ENCODE measurements at regions not wholly inside any gene's neighbourhood (a gene's known extent, or its start where the extent isn't known, plus 50 kb on each side); places are given as distances from the start of the nearest gene placed in this dataset.

DNA sequence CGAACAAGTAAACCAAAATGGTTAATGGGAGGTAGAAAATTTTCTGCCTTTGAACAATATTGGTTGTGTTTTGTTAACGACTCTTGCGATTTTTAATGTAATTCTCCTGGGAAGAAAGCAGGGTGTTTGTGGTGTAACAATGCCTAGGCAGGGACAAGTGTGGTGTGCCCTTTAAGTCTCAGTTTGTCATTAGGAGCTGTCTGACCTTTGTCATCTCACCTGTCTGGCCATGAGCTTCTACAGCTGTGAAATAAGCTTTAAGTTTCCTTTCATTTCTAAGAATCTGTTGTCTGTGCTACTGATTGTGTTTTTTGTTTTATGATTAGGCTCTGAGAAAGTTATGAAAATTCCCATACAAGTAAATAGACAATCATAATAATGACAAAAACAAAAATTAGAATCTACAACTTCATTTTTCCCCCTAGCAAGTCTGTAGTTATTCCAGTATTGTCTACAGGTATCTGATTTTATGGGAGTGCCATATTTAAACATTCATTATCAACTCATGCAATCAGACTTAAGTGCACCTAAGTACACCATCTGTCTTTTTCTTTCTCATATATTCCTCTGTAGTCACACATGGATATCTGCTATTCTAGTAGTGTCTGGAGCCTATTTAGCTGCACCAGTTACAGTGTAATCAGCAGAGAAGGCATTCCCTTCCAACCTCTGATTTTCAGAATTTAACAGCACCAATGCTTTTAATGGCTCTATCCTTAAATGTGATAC is 203.5 kb downstream of the PPARGC1A start:
- Histone ChIP-seq H3K36me3 (no peaks in the 10 kb centered on the region), H3K27me3 (no peaks in the 10 kb centered on the region), H3K4me3 (no peak overlapping the region), H3K9me3 (no peaks in the 10 kb centered on the region)
- DNase-seq = no peak

DNA sequence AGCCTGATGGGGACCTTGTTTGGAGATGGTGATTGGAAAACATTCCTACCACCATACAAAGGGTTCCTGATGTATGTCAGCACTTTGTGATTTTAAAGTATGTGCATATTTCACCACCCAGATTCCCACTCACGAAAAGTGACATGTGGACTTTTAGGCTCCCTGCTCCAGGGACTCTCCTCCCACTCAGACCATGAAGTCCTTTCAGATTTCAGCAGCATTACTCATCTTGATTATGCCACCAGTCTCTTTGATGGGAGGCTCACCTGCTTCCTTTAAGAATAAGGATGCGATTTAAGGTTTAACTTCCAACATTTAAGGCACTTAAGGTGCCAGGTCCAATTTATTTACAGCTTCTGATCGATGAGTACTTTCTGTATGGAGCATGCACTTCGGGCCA is 204.4 kb downstream of the PPARGC1A start:
- no peak overlapping the region for H3K4me3 ChIP-seq
- H3K27me3 ChIP-seq = no peaks in the 10 kb centered on the region
- H3K36me3 ChIP-seq = no peaks in the 10 kb centered on the region
- DNase-seq = no peak
- no peaks in the 10 kb centered on the region for H3K9me3 ChIP-seq

DNA sequence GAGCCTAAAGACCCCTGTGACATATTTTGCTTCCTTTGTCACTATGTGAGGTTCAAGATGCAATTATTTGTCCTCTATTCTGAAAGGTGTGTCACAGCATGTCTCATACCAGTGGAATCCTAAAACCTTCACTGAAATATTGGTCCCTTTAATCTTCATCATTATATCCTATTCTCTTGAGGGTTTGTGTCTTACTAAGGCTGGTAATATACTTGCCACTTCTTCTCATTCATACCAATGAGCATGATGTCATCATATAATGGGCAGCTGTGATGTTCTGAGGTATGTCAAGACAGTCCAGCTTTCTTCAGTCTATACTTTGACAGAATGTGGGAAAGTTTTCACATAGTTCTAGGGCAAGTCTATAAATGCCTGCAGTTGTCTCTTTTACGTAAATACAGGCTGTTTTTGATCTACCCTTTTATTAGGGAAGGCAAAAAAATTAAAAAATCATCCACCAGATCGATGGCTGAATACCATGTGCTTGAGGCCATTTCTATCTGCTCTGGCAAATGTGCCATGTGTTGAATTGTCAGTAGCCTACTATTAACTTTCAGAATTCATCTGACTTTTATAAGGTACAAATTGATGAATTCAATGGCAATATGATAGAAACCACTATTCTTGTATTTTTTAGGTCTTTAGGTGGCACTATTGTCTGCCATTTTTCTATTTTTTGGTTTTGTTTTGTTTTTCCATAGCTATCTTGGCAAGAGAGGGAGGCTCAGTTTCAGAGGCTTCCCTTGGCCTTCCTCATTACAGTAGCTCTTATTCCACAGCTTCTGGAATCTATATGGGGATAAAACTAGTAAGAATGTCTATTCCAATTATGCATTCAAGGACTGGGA is 209.0 kb downstream of the PPARGC1A start:
- DNase-seq = no peak
- Histone ChIP-seq H3K4me3 (no peak overlapping the region), H3K36me3 (no peaks in the 10 kb centered on the region), H3K9me3 (no peaks in the 10 kb centered on the region), H3K27me3 (no peaks in the 10 kb centered on the region)

DNA sequence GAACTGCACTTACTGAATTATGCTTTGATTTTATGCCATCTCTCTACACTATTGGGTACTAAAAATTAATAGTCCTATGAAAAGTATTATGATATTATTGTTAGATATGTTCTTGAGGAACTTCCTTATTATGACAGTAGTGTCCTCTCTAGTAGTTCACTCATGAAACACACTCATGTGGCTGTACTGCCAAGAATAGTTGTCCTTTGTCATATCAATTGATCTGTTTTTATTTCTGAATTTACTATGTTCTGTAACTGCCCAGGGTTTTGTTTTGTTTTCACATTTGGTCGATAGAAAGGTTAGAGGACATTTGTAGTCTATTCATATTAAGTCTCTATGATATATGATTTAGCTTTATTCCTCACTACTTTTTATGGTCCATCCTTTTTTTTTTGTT is 215.2 kb downstream of the PPARGC1A start:
- no peaks in the 10 kb centered on the region for H3K27me3 ChIP-seq
- H3K4me3 ChIP-seq = no peak overlapping the region
- no peak for DNase-seq
- no peaks in the 10 kb centered on the region for H3K9me3 ChIP-seq
- H3K36me3 ChIP-seq = no peaks in the 10 kb centered on the region

DNA sequence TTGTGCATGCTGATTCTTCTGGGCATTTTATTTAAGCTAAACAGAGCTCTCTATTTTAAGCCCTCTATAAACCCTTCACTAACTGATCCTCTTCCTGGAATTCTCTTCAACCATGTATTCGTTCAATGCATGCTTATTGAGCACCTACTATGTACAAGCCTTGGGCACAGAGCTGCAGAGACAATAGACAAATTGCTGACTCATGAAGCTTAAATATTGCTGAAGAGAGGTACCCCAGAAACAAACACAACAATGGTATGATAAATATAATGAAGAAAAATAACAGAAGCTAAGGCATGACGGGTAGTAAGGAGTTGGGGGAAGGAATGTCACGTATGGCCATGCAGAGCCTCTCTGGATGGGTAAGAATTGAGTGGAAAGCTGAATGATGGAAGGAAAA is 222.2 kb downstream of the PPARGC1A start:
- H3K4me3 ChIP-seq = no peak overlapping the region
- H3K27me3 ChIP-seq = no peaks in the 10 kb centered on the region
- no peak for DNase-seq
- H3K36me3 ChIP-seq = no peaks in the 10 kb centered on the region
- H3K9me3 ChIP-seq = no peaks in the 10 kb centered on the region

DNA sequence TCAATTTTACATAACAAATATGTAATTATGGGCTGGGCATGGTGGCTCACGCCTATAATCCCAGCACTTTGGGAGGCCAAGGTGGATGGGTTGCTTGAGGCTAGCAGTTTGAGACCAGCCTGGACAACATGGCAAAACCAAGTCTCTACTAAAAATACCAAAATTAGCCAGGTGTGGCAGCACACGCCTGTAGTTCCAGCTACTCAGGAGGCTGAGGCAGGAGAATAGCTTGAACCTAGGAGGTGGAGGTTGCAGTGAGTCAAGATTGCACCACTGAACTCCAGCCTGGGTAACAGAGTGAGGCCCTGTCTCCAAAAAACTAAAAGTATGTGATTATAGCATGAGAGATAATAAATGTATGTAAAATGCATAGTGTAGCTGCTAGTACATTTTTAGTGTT is 229.0 kb downstream of the PPARGC1A start:
- DNase-seq = no peak
- Histone ChIP-seq H3K36me3 (no peaks in the 10 kb centered on the region), H3K4me3 (no peak overlapping the region), H3K9me3 (no peaks in the 10 kb centered on the region), H3K27me3 (no peaks in the 10 kb centered on the region)

DNA sequence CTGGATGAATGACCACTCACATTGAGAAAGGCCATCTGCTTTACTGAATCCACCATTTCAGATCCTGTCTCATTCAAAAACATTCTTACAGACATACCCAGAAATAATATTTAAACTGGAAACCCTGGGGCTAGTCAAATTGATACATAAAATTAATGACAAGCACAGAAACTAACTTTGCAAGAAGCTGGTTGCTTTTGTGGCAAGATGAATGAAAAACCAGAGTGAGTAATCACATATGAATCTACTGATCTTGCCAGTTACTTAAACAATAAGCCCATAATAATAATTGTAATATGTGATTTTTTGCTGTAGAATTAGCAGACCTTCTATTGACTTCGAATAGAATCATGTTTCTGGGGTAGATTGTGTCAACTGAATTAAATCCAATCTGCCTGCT is 235.1 kb downstream of the PPARGC1A start:
- no peak for DNase-seq
- no peaks in the 10 kb centered on the region for H3K36me3 ChIP-seq
- H3K9me3 ChIP-seq = no peaks in the 10 kb centered on the region
- no peak overlapping the region for H3K4me3 ChIP-seq
- no peaks in the 10 kb centered on the region for H3K27me3 ChIP-seq

DNA sequence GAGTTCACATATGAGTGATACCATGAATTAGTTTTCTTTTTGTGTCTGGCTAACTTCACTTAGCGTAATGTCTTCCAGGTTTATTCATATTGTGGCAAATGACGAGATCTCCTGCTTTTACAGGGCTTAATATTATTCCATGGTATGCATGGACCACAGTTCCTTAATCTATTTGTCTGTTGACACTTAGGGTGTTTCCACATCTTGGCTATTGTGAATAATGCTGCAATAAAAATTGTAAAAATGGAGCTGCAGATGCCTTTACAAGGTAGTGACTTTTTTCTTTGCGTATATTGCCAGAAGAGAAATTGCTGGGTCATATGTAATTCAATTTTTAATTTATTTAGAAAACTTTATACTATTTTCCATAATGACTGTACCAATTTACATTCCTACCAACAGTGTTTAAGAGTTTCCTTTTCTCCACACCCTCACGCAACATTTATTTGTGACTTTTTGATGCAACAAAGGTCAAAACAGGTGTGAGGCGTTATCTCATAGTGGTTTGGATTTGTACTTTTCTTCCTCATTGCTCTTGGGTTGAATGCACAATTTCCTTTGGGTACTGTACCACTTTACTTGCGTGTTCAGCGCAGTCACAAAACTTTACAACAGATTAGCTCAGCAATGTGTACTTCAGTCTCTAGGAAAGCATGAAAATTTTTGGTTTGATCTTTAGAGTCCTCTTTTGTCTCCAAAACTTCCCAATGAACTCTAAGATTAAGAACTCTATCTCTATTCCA is 240.8 kb downstream of the PPARGC1A start:
- H3K4me3 ChIP-seq = no peak overlapping the region
- DNase-seq = no peak
- no peaks in the 10 kb centered on the region for H3K9me3 ChIP-seq
- no peaks in the 10 kb centered on the region for H3K36me3 ChIP-seq
- H3K27me3 ChIP-seq = no peaks in the 10 kb centered on the region

DNA sequence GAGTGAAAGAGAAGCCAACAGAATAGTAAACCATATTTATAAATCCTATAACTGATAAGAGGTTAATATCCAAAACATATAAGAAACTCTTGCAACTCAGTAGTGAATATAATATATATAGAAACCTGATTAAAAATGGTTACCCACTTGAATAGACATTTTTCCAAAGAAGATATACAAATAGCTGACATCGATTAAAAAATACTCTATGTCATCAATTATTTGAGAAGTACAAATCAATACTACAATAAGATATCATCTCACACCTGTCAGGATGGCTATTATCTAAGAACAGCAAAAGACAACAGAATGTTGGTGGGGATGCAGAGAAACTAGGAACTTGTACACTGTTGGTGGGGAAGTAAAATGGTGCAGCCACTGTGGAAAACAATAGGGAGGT is 254.4 kb downstream of the PPARGC1A start:
- H3K36me3 ChIP-seq = no peaks in the 10 kb centered on the region
- no peaks in the 10 kb centered on the region for H3K27me3 ChIP-seq
- DNase-seq = no peak
- H3K9me3 ChIP-seq = no peaks in the 10 kb centered on the region
- no peak overlapping the region for H3K4me3 ChIP-seq

DNA sequence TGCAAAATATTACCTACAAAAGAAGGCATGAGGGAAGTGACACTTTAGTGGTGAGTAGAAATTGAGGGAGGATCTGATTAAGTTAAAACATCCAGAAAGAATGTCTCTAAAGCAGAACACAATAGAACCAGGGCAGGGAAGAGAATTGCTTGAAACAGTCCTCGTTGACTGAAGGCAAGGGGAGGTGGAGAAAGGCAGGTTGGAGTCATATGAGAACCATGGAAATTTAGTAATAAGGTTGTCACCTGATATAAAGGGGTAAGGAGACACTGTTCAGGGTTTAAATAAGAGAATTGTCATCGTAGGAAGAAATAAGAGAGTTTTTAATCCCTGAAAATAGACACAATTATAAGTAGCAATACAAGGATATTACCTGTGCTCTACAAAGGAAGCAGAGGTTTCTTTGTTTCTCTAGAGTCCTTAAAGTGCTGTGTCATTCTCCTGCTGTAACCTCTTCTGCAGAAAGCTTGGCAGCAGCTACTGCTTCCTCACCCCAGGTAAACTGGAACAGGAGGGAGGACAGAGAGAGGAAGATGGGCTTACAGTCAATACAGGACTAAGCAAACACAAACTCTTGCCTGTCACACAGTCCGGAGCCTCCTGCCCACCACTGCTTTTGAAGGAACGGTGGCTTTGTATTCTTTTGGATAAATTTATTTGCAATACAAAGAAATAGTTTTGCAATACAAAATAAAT is 258.4 kb downstream of the PPARGC1A start:
- Histone ChIP-seq H3K36me3 (no peaks in the 10 kb centered on the region), H3K27me3 (no peaks in the 10 kb centered on the region), H3K9me3 (no peaks in the 10 kb centered on the region), H3K4me3 (no peak overlapping the region)
- no peak for DNase-seq

DNA sequence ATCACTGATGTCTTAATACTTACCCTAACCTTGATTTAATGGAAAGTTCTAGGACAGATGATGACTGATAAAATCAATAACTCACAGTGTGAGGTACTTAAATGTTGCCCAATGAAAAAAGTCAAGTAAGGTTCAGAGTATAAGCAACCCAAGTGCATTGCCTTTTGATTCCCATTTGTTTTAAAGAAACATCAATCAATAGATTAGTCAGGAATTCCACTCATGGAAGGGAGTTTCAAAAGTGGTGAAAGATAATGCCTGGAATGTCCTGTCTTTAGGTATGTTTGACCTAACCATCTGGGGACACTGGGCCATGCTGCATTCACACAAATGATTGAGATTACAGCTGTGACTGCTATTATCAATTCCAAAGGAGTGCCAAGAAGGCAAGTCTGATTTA is 259.7 kb downstream of the PPARGC1A start:
- DNase-seq = no peak
- Histone ChIP-seq H3K36me3 (no peaks in the 10 kb centered on the region), H3K4me3 (no peak overlapping the region), H3K27me3 (no peaks in the 10 kb centered on the region), H3K9me3 (no peaks in the 10 kb centered on the region)

DNA sequence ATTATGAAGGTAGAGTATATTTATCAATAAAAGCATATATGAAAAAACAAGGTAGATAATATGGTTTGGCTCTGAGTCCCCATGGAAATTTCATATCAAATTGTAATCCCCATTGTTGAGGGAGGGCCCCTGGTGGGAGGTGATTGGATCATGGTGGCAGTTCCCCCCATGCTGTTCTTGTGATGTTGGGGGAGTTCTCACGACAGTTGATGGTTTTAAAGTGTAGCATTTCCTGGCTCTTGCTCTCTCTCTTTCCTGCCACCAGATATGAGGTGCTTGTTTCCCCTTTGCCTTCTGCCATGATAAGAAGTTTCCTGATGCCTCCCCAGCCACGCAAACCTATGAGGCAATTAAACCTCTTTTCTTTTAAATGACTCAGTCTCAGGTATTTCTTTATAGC is 260.4 kb downstream of the PPARGC1A start:
- Histone ChIP-seq H3K9me3 (no peaks in the 10 kb centered on the region), H3K4me3 (no peak overlapping the region), H3K36me3 (no peaks in the 10 kb centered on the region), H3K27me3 (no peaks in the 10 kb centered on the region)
- no peak for DNase-seq

DNA sequence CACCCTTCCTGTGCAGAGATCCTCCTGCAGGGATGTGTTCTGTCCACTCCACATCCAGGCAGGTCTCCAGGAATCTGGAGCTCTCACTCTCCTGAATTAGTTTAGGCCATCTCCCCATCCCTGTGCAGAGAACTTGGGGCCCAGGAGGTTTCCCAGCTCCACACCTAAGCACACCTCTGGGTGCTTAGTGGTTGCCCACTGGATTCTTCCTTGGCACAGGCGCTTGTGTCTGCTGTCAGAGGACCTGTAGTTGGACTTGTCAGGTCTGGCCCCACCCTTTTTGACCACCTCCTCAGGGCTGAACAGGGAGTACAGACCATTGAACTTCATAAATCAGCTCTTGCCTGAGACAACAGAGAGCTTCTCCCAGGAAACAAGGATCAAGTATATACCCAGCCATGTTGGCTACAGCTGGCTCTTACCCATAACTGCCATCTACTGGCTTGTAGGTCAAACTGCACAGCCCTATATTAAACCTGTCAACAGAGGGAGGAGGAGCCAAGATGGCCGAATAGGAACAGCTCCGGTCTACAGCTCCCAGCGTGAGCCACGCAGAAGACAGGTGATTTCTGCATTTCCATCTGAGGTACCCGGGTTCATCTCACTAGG is 275.5 kb downstream of the PPARGC1A start:
- Histone ChIP-seq H3K4me3 (no peak overlapping the region), H3K27me3 (no peaks in the 10 kb centered on the region), H3K9me3 (no peaks in the 10 kb centered on the region), H3K36me3 (no peaks in the 10 kb centered on the region)
- DNase-seq = no peak

DNA sequence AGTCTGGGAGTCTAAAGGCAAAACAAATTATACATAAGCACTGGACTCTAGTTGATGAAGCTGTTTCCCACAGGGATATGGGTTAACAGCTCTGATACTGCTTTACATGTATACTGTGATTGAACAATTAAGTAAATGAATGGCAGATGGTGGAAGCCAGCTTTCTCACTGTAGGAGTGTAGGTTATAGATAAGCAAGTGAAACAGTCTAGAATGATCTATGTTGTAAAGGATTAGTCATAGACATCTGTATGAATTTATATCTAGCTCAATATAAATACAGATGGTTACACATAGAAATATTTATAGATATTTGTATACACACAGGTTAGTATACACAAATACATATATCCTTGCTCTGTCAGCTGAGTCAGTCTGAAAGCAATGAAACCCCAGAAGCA is 276.1 kb downstream of the PPARGC1A start:
- H3K27me3 ChIP-seq = no peaks in the 10 kb centered on the region
- H3K9me3 ChIP-seq = no peaks in the 10 kb centered on the region
- no peak overlapping the region for H3K4me3 ChIP-seq
- DNase-seq = no peak
- H3K36me3 ChIP-seq = no peaks in the 10 kb centered on the region

DNA sequence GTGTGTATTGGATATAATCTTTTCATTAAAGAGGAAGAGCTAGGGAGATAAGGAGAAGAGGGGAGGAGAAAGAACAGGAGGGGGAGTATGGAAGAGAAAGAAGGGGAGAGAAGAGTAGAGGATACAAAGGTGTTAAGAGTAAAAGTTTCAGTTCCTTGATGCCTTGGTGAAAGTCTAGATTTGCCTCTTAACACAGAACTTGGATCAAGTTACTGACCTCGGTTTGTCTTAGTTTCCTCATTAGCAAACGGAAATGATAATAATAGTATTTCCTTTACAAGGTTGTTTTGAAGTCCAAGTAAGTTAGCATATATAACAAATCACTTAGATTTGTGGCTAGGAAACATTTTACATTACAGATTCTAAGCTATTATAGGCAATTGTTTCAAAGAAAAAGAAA is 287.1 kb downstream of the PPARGC1A start:
- Histone ChIP-seq H3K9me3 (no peaks in the 10 kb centered on the region), H3K27me3 (no peaks in the 10 kb centered on the region), H3K4me3 (no peak overlapping the region), H3K36me3 (no peaks in the 10 kb centered on the region)
- no peak for DNase-seq

DNA sequence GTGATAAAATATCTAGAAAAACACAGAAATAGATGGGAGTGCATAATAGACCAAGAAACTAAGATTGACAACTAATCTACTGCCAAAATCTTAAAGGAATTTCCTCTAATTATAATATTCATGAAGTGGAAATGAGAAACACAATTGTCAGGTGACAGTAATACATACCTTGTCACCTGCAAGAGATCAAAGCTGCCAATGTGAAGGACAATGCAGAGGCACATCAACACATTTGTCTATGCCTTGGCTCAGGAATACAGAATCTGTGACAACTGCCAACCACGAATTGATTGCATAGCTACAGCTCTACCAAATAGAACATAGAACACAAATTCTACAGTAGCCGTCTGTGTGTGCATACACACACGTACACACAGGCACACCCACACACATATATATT is 295.7 kb downstream of the PPARGC1A start:
- H3K36me3 ChIP-seq = no peaks in the 10 kb centered on the region
- DNase-seq = no peak
- no peaks in the 10 kb centered on the region for H3K27me3 ChIP-seq
- H3K4me3 ChIP-seq = no peak overlapping the region
- no peaks in the 10 kb centered on the region for H3K9me3 ChIP-seq

DNA sequence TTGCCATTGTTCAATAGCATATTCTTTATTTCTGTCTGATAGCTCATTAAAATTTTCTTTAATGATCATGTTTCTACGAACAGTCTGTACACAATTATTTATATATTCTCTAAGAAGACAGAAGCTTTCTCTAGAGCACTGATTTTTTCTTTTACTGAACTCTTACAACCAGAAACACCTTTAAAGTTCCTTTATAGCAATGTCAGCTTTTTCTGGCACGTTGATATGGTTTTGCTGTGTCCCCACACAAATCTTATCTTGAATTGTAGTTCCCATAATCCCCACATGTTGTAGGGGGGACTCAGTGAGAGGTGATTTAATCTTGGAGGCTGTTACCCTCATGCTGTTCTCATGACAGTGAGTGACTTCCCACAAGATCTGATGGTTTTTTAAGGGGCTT is 299.4 kb downstream of the PPARGC1A start:
- H3K36me3 ChIP-seq = no peaks in the 10 kb centered on the region
- no peak overlapping the region for H3K4me3 ChIP-seq
- no peaks in the 10 kb centered on the region for H3K27me3 ChIP-seq

More for the DNA sequence above, 299.4 kb downstream of the PPARGC1A start:
- DNase-seq = no peak
- H3K9me3 ChIP-seq = no peaks in the 10 kb centered on the region

Measured in MG63 (cell line).